ENCODE measurements at regions not wholly inside any gene's neighbourhood (a gene's known extent, or its start where the extent isn't known, plus 50 kb on each side); places are given as distances from the start of the nearest gene placed in this dataset.

- TF ChIP-seq NR2C1 (IDR thresholded peaks at IDR 0.05) (no peak), NKRF (conservative IDR thresholded peaks at IDR 0.05) (no peak)
Measured at GRCh38 chr6:128597956-128598355, 77.6 kb upstream of the PTPRK start (continued).

GRCh38 chr6:128597004-128597403 is 76.6 kb upstream of the PTPRK start:
- Histone ChIP-seq H3K36me3 (ENCODE audit: control insufficient read depth in 2 of 2, insufficient read depth in 2 of 2, low read length in 1 of 2) (no peaks in the 10 kb centered on the region), H3K79me2 (ENCODE audit: control insufficient read depth, insufficient read depth, low read length) (no peaks in the 10 kb centered on the region), H3K4me3 (no peak overlapping the region), H3K27me3 (replicated peaks in 1 of 2; ENCODE audit: control insufficient read depth in 2 of 2, insufficient read depth in 2 of 2, low read length in 1 of 2) (no peaks in the 10 kb centered on the region), H2AFZ (ENCODE audit: control insufficient read depth, low read depth, low read length) (no peak overlapping the region), H3K4me1 (ENCODE audit: control insufficient read depth, insufficient read depth, low read length) (no peaks in the 10 kb centered on the region), H3K27ac (ENCODE audit: control insufficient read depth, insufficient read depth) (no peak overlapping the region), H3K9ac (ENCODE audit: control insufficient read depth, insufficient read depth, low read length) (no peak overlapping the region), H4K20me1 (ENCODE audit: control insufficient read depth, insufficient read depth) (no peaks in the 10 kb centered on the region), H3K4me2 (ENCODE audit: control insufficient read depth, insufficient read depth) (no peak overlapping the region), H3K9me3 (replicated peaks; ENCODE audit: control insufficient read depth, insufficient read depth, low read length) (no peaks in the 10 kb centered on the region)
- intact Hi-C loops (cut with micrococcal nuclease; ENCODE audit: unreplicated experiment) (no loop called here), in situ Hi-C loops (cut with MboI) (no loop called here)
- ATAC-seq = no peak
- no peak for FAIRE-seq
- ChIA-PET SMC1A (ENCODE audit: uncharacterized antibody, unreplicated experiment) (interaction anchor here (0.5 to 0.8 kb wide), 2 partner anchors 20 to 68 kb away, joined by 3 read pairs; no protein-coding TSS in a partner anchor), POLR2A (no interaction called here), CTCF (no interaction called here), RAD21 (ENCODE audit: unreplicated experiment) (interaction anchor here (0.5 kb wide), 1 partner anchor 129 kb away, joined by 3 read pairs; no protein-coding TSS in a partner anchor)
- TF ChIP-seq NR2C1 (IDR thresholded peaks at IDR 0.05) (no peak), NR2F1 (conservative IDR thresholded peaks at IDR 0.05) (no peak), IKZF2 (IDR thresholded peaks at IDR 0.05) (no peak), BCLAF1 (IDR thresholded peaks at IDR 0.05) (no peak), HCFC1 (IDR thresholded peaks at IDR 0.05; ENCODE audit: low read length) (no peak)
- no TSS peak for BruUV-seq (replicated peaks)
- DNase-seq (ENCODE audit: low read depth, low spot score) = no peak

Measured in GM12878 (cell line).